ENCODE measurements at regions not wholly inside any gene's neighbourhood (a gene's known extent, or its start where the extent isn't known, plus 50 kb on each side); places are given as distances from the start of the nearest gene placed in this dataset.

GRCh38 chrX:142043196-142043595 lies 139.5 kb downstream of the MAGEC1 start:
- TF ChIP-seq POLR2A (IDR thresholded peaks at IDR 0.05) (no peak), CTCF (IDR thresholded peaks at IDR 0.05) (no peak)
